ENCODE measurements at regions not wholly inside any gene's neighbourhood (a gene's known extent, or its start where the extent isn't known, plus 50 kb on each side); places are given as distances from the start of the nearest gene placed in this dataset.

GRCh38 chr18:26649193-26649543 is 100.8 kb upstream of the KCTD1 start:
- TF ChIP-seq CTCF (IDR thresholded peaks at IDR 0.05; ENCODE audit: poor library complexity) (no peak), EZH2 (IDR thresholded peaks at IDR 0.05; ENCODE audit: borderline replicate concordance) (no peak)
